H1 (cell line): ENCODE measurements at regions not wholly inside any gene's neighbourhood (a gene's known extent, or its start where the extent isn't known, plus 50 kb on each side); places are given as distances from the start of the nearest gene placed in this dataset.

Experiments used
- CTCF ChIA-PET: fragments of 300-600 bp; sonication (Branson Sonifier 250); formaldehyde crosslinking; loops from one replicate; lab custom pipeline; 2021; ENCODE audit not compliant: partially characterized antibody; lab: Charles Lee
- POLR2A ChIA-PET: fragments of 300-600 bp; sonication (Branson Sonifier 250); formaldehyde crosslinking; loops from one replicate; lab custom pipeline; 2021; ENCODE audit warnings: inconsistent platforms; ENCODE audit not compliant: partially characterized antibody; lab: Charles Lee
- DNase-seq, 2 experiments: peaks; one replicate each; pipeline versions ENCODE4 v3.0.0 to v3.0.0-alpha.2; 2010 to 2022; ENCODE audit warnings: low spot score in 2 of 2, low read depth in 1 of 2, mixed read lengths in 1 of 2
- FAIRE-seq: peaks from 2 replicates; lab custom pipeline; 2011; peaks lifted over from hg19 to GRCh38; lab: Jason Lieb, UNC
- H2AFZ ChIP-seq: 2 replicates; pipeline ENCODE4 v1.8.1; 2012; ENCODE audit warnings: low read length, inconsistent platforms
- H2AK5ac ChIP-seq: 2 replicates; pipeline ENCODE4 v1.6.1; 2013; ENCODE audit warnings: low read depth, low read length
- H2BK120ac ChIP-seq: replicated peaks from 2 replicates; pipeline ENCODE3; 2013; ENCODE audit warnings: low read depth, low read length, inconsistent platforms
- H2BK12ac ChIP-seq: 2 replicates; pipeline ENCODE4 v1.6.1; 2013; ENCODE audit warnings: low read depth, low read length
- H2BK15ac ChIP-seq: 2 replicates; pipeline ENCODE4 v1.6.1; 2013; ENCODE audit warnings: low read length
- H2BK20ac ChIP-seq: 2 replicates; pipeline ENCODE4 v1.6.1; 2013; ENCODE audit warnings: low read length
- H2BK5ac ChIP-seq: 2 replicates; pipeline ENCODE4 v1.6.1; 2013; ENCODE audit warnings: low read depth, low read length
- H3K14ac ChIP-seq: 2 replicates; pipeline ENCODE4 v1.6.1; 2013; ENCODE audit warnings: inconsistent platforms; ENCODE audit not compliant: insufficient read length
- H3K18ac ChIP-seq: 2 replicates; pipeline ENCODE4 v1.6.1; 2013; ENCODE audit warnings: low read length; ENCODE audit errors: extremely low read depth
- H3K23ac ChIP-seq: 2 replicates; pipeline ENCODE4 v1.6.1; 2013; ENCODE audit warnings: inconsistent platforms; ENCODE audit not compliant: insufficient read length
- H3K23me2 ChIP-seq: 2 replicates; pipeline ENCODE4 v1.6.1; 2013; ENCODE audit warnings: low read depth, low read length
- H3K27ac ChIP-seq: 2 replicates; pipeline ENCODE4 v1.6.1; 2011; ENCODE audit warnings: low read depth, low read length, inconsistent platforms
- H3K27me3 ChIP-seq, 4 experiments: replicated peaks in 1 of 4; 1 replicate in 1 of 4; 2 replicates in 3 of 4; pipeline versions ENCODE4 v1.6.1 to v1.8.1; 2011 to 2013; ENCODE audit warnings: low read length in 3 of 4, mild to moderate bottlenecking in 3 of 4, inconsistent platforms in 2 of 4, mixed read lengths in 2 of 4, moderate library complexity in 1 of 4; ENCODE audit not compliant: control insufficient read depth in 3 of 4, insufficient read depth in 3 of 4; ENCODE audit errors: extremely low read depth in 1 of 4
- H3K36me3 ChIP-seq, 4 experiments: 2 replicates each; pipeline versions ENCODE4 v1.6.1 to v1.8.1; 2011 to 2013; ENCODE audit warnings: mild to moderate bottlenecking in 4 of 4, low read length in 3 of 4, moderate library complexity in 2 of 4, control low read depth in 1 of 4, inconsistent platforms in 1 of 4; ENCODE audit not compliant: insufficient read depth in 4 of 4, control insufficient read depth in 2 of 4
- H3K4ac ChIP-seq: replicated peaks from 2 replicates; pipeline ENCODE3; 2013; ENCODE audit warnings: low read length, low read depth, mixed read lengths, inconsistent platforms; ENCODE audit not compliant: insufficient read length
- H3K4me1 ChIP-seq, 4 experiments: replicated peaks in 1 of 4; 1 replicate in 1 of 4; 2 replicates in 3 of 4; pipeline versions ENCODE4 v1.6.1 to v1.8.1; 2011 to 2013; ENCODE audit warnings: low read length in 3 of 4, inconsistent platforms in 2 of 4, mixed read lengths in 1 of 4; ENCODE audit not compliant: insufficient read depth in 4 of 4, control insufficient read depth in 3 of 4
- H3K4me2 ChIP-seq, 2 experiments: 2 replicates each; pipeline versions ENCODE4 v1.6.1 to v1.8.1; 2011 to 2013; ENCODE audit warnings: low read depth in 2 of 2, low read length in 2 of 2, control low read depth in 1 of 2, inconsistent platforms in 1 of 2, mild to moderate bottlenecking in 1 of 2; ENCODE audit not compliant: insufficient read depth in 1 of 2
- H3K4me3 ChIP-seq, 4 experiments: fragments of 200-600, 300-600 bp in 1 of 4; sonication (generic), shearing (Covaris generic), sonication (Bioruptor Twin) in 1 of 4; 2 replicates each; pipeline versions ENCODE4 v1.5.1 to v1.8.1; 2011 to 2016; ENCODE audit warnings: low read length in 4 of 4, low read depth in 3 of 4, control low read depth in 2 of 4, inconsistent platforms in 2 of 4, mild to moderate bottlenecking in 2 of 4, mixed read lengths in 1 of 4, moderate library complexity in 1 of 4; ENCODE audit not compliant: insufficient read depth in 2 of 4; ENCODE audit errors: extremely low read depth in 1 of 4
- H3K56ac ChIP-seq: replicated peaks from 2 replicates; pipeline ENCODE3; 2013; ENCODE audit warnings: low read depth, mild to moderate bottlenecking, mixed read lengths, low read length, inconsistent platforms; ENCODE audit not compliant: insufficient read length
- H3K79me1 ChIP-seq: 2 replicates; pipeline ENCODE4 v1.6.1; 2013; ENCODE audit warnings: low read depth, low read length, control low read depth
- H3K79me2 ChIP-seq, 2 experiments: 2 replicates each; pipeline versions ENCODE4 v1.6.1 to v1.8.1; 2012 to 2013; ENCODE audit warnings: low read length in 2 of 2, mild to moderate bottlenecking in 2 of 2, inconsistent platforms in 1 of 2; ENCODE audit not compliant: insufficient read depth in 2 of 2, control insufficient read depth in 1 of 2
- H3K9ac ChIP-seq, 4 experiments: replicated peaks in 1 of 4; 1 replicate in 1 of 4; 2 replicates in 3 of 4; pipeline versions ENCODE4 v1.6.1 to v1.8.1; 2011 to 2013; ENCODE audit warnings: low read depth in 3 of 4, low read length in 3 of 4, control low read depth in 2 of 4, mild to moderate bottlenecking in 2 of 4, moderate library complexity in 2 of 4, inconsistent platforms in 1 of 4; ENCODE audit errors: extremely low read depth in 1 of 4
- H3K9me3 ChIP-seq, 2 experiments: 2 replicates each; pipeline versions ENCODE4 v1.6.1 to v1.8.1; 2012 to 2013; ENCODE audit warnings: mild to moderate bottlenecking in 2 of 2, moderate library complexity in 2 of 2, control low read depth in 1 of 2, inconsistent platforms in 1 of 2, low read depth in 1 of 2, low read length in 1 of 2, mixed read lengths in 1 of 2; ENCODE audit not compliant: insufficient read depth in 2 of 2
- H4K20me1 ChIP-seq, 2 experiments: replicated peaks in 1 of 2; 2 replicates each; pipeline versions ENCODE3 to v1.8.1; 2011 to 2013; ENCODE audit warnings: inconsistent platforms in 2 of 2, low read length in 2 of 2, mild to moderate bottlenecking in 1 of 2; ENCODE audit not compliant: insufficient read depth in 2 of 2, control insufficient read depth in 1 of 2
- H4K5ac ChIP-seq: 2 replicates; pipeline ENCODE4 v1.6.1; 2013; ENCODE audit warnings: low read length, low read depth, mixed read lengths, inconsistent platforms; ENCODE audit not compliant: insufficient read length
- H4K8ac ChIP-seq: 2 replicates; pipeline ENCODE4 v1.8.0; 2013; ENCODE audit warnings: mild to moderate bottlenecking, moderate library complexity, low read length, inconsistent platforms; ENCODE audit not compliant: insufficient read depth; ENCODE audit errors: extremely low read depth
- H4K91ac ChIP-seq: replicated peaks from 2 replicates; pipeline ENCODE3; 2013; ENCODE audit warnings: low read length, mixed read lengths, inconsistent platforms; ENCODE audit not compliant: insufficient read length
- CBX5 ChIP-seq: fragments of 300-800, 300-1000 bp; sonication (generic); IDR thresholded peaks from 2 replicates; pipeline ENCODE4 v1.7.1; 2016; ENCODE audit warnings: antibody characterized with exemption, low read length, low read depth
- CBX8 ChIP-seq: fragments of 300-800, 300-1000 bp; sonication (generic); IDR thresholded peaks from 2 replicates; pipeline ENCODE4 v1.7.1; 2016; ENCODE audit warnings: low read depth, low read length, borderline replicate concordance
- GABPA ChIP-seq: IDR thresholded peaks from 2 replicates; pipeline ENCODE4 v1.6.1; 2011; ENCODE audit warnings: mild to moderate bottlenecking, low read length, moderate library complexity, borderline replicate concordance; ENCODE audit not compliant: insufficient read depth
- HDAC6 ChIP-seq: IDR thresholded peaks from one replicate; pipeline ENCODE4 v1.7.1; 2012; ENCODE audit warnings: low read depth, mild to moderate bottlenecking, inconsistent platforms, low read length, moderate library complexity
- JUN ChIP-seq: IDR thresholded peaks from 2 replicates; pipeline ENCODE4 v1.6.1; 2011; ENCODE audit warnings: low read depth, mild to moderate bottlenecking, improper control_type of control experiment, low read length
- JUND ChIP-seq: IDR thresholded peaks from 2 replicates; pipeline ENCODE4 v1.6.1; 2011; ENCODE audit warnings: mild to moderate bottlenecking, improper control_type of control experiment, low read length
- MAFK ChIP-seq: IDR thresholded peaks from 2 replicates; pipeline ENCODE4 v1.6.1; 2012; ENCODE audit warnings: low read depth, mild to moderate bottlenecking, improper control_type of control experiment, low read length
- NANOG ChIP-seq: IDR thresholded peaks from 2 replicates; pipeline ENCODE4 v1.6.1; 2011; ENCODE audit warnings: low read length, low read depth, mild to moderate bottlenecking, inconsistent platforms; ENCODE audit not compliant: insufficient read depth, poor library complexity, severe bottlenecking
- NRF1 ChIP-seq: IDR thresholded peaks from 2 replicates; pipeline ENCODE4 v1.6.1; 2011; ENCODE audit warnings: mild to moderate bottlenecking, low read depth, low read length, improper control_type of control experiment
- SAP30 ChIP-seq: fragments of 300-600 bp; sonication (generic); IDR thresholded peaks from 2 replicates; pipeline ENCODE4 v1.7.1; 2012; ENCODE audit warnings: low read length, moderate library complexity, mild to moderate bottlenecking, inconsistent platforms; ENCODE audit not compliant: insufficient read depth, insufficient replicate concordance
- WGBS, 2 experiments: shearing (Covaris generic) in 1 of 2; methylation state at CpG; one replicate each; pipeline versions ENCODE4 v1.1.6 to v1.1.7; 2013 to 2015; ENCODE audit warnings: low lambda C conversion rate in 2 of 2, mixed read lengths in 2 of 2, inconsistent platforms in 1 of 2, low coverage in 1 of 2, missing lambda C conversion rate in 1 of 2; ENCODE audit not compliant: insufficient replicate concordance in 2 of 2, insufficient coverage in 1 of 2, insufficient read length in 1 of 2; ENCODE audit errors: extremely low coverage in 1 of 2, missing lambda C conversion rate in 1 of 2; 5-methylcytosine and 5-hydroxymethylcytosine counted together
- TF ChIP-seq, protein P1 (sequence below): IDR thresholded peaks from 2 replicates; pipeline ENCODE4 v1.6.1; 2012; ENCODE audit warnings: low read length, inconsistent platforms
- TF ChIP-seq, protein P2 (sequence below): IDR thresholded peaks from 2 replicates; pipeline ENCODE4 v1.6.1; 2011; ENCODE audit warnings: low read length, improper control_type of control experiment

DNA sequence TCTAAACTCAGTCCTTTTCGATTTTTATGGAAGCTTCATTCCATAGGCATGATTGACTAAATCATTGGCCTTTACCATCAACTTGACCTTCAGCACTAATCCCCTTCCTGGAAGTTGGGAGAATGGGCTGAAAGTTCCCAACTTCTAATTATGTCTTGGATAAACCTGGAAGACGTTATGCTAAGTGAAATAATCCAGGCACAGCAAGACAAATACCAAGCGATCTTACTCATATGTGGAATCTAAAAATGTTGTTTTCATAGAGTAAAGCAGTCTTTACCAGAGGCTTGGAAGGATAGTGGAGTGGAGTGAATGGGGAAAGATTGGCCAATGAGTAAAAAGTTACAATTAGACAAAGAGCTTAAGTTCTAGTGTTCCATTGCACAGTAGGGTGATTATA, 1453.2 kb downstream of the PLA2G4A start:
- CTCF ChIA-PET = no interaction called here
- no peak for TF ChIP-seq JUN
- TF ChIP-seq CBX8 = no peak
- TF ChIP-seq GABPA = no peak
- no peak for TF ChIP-seq MAFK
- no peak for TF ChIP-seq CBX5
- no peak for TF ChIP-seq HDAC6
- TF ChIP-seq, protein P1, sequence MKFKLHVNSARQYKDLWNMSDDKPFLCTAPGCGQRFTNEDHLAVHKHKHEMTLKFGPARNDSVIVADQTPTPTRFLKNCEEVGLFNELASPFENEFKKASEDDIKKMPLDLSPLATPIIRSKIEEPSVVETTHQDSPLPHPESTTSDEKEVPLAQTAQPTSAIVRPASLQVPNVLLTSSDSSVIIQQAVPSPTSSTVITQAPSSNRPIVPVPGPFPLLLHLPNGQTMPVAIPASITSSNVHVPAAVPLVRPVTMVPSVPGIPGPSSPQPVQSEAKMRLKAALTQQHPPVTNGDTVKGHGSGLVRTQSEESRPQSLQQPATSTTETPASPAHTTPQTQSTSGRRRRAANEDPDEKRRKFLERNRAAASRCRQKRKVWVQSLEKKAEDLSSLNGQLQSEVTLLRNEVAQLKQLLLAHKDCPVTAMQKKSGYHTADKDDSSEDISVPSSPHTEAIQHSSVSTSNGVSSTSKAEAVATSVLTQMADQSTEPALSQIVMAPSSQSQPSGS = no peak
- TF ChIP-seq, protein P2, sequence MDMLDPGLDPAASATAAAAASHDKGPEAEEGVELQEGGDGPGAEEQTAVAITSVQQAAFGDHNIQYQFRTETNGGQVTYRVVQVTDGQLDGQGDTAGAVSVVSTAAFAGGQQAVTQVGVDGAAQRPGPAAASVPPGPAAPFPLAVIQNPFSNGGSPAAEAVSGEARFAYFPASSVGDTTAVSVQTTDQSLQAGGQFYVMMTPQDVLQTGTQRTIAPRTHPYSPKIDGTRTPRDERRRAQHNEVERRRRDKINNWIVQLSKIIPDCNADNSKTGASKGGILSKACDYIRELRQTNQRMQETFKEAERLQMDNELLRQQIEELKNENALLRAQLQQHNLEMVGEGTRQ = no peak
- no peak for TF ChIP-seq NRF1
- TF ChIP-seq SAP30 = no peak
- TF ChIP-seq JUND = no peak
- no peak for TF ChIP-seq NANOG

More for the DNA sequence above, 1453.2 kb downstream of the PLA2G4A start:
- Histone ChIP-seq H3K56ac (no peak overlapping the region), H2BK20ac (no peak overlapping the region), H3K79me2 (no peaks in the 10 kb centered on the region), H2BK12ac (no peak overlapping the region), H3K4me1 (no peaks in the 10 kb centered on the region), H3K23ac (no peak overlapping the region), H3K27ac (no peak overlapping the region), H3K79me1 (no peaks in the 10 kb centered on the region), H3K4ac (no peak overlapping the region), H2BK5ac (no peak overlapping the region), H3K4me3 (no peak overlapping the region), H2BK15ac (no peak overlapping the region), H3K14ac (no peak overlapping the region), H2BK120ac (no peak overlapping the region), H4K8ac (no peak overlapping the region), H3K9me3 (no peaks in the 10 kb centered on the region), H4K20me1 (no peaks in the 10 kb centered on the region), H2AK5ac (no peak overlapping the region), H4K5ac (no peak overlapping the region), H3K36me3 (no peaks in the 10 kb centered on the region), H2AFZ (no peak overlapping the region), H3K23me2 (no peaks in the 10 kb centered on the region; the same call in 1 of the 2 replicates), H3K18ac (no peak overlapping the region), H3K9ac (no peak overlapping the region), H3K27me3 (no peaks in the 10 kb centered on the region), H4K91ac (no peak overlapping the region), H3K4me2 (no peak overlapping the region)
- DNase-seq (no peak), FAIRE-seq (no peak)
- 92% methylated on average over 3 of the region's 3 CpGs; no CpG with 5 or more reads in 1 of the 2 experiments for WGBS, 2 experiments
- POLR2A ChIA-PET = no interaction called here
